Stimulated activated CD4-positive, alpha-beta T cell treated with anti-CD3 and anti-CD28 coated beads, Interleukin-2, amount 100 ng/mL, for 48 hours (primary cell): ENCODE measurements at regions not wholly inside any gene's neighbourhood (a gene's known extent, or its start where the extent isn't known, plus 50 kb on each side); places are given as distances from the start of the nearest gene placed in this dataset.

Experiments
- DNase-seq, 2 donors: peaks; one replicate each; pipeline ENCODE4 v3.0.0-alpha.2; 2020

- DNase-seq: no peak
These were observed 323.5 kb downstream of the VPS13C start for GRCh38 chr15:61736790-61737189.

DNA sequence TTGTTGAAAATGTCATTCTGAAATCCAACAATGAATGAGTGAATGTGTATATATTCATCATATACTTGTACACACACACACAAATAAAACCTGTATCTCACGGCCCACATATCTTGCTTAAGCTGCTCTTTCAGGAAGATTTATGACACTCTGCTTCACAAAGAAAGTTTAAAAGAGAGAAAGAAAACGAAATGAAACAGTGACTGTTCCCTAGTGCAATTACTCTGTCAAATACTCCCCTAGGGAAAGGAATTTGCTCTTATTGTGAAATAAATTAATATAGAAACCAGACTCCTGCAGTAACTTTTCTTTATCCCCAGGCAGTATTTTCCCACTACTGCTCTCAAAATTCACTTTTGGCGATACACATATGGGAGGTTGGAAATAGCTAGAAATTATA lies 329.1 kb downstream of the VPS13C start:
- DNase-seq: no peak

DNA sequence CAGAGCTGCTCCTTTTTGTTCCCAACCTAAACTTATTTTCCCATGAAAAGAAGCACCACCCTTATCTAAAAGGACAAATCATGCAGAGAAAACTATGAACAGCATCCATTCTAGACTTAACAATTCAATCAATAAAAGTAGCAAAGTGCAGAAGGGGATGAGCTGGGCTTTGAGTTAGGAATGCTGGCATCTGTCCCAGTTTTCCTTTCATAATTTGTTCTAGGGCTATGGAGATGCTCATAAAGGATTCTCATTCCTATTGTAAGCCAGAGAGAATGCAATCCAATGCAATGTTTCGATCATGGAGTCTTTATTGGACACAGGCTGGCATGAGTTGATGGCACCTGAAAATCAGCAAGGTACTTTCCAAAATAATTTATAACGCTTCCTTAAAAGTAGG lies 330.6 kb downstream of the VPS13C start:
- DNase-seq: no peak

- no peak for DNase-seq
These were observed 334.1 kb downstream of the VPS13C start for GRCh38 chr15:61726166-61726565.

GRCh38 chr15:61725251-61725650 lies 335.0 kb downstream of the VPS13C start:
- DNase-seq: no peak

- DNase-seq: no peak
These were observed 335.9 kb downstream of the VPS13C start for GRCh38 chr15:61724251-61724939.

DNA sequence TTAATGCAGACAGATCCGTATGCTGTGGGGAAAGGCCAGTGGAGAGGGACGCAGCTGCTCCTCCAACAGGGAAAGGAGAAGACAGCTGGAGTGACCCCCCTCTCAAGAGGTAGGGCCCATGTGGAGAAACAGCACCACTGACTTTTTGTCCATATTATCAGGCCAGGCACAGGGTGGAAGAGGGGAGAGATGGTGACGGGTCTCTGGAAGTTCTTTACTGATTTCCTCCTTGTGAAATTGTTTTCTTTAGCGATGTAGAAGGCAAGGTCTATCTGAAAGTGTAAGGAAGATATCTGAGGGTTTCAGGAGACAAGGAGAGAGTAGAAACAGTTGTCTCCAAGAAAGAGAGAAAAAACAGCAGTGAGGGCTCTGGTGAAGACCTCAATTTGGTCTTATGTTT lies 338.8 kb downstream of the VPS13C start:
- no peak for DNase-seq

DNA sequence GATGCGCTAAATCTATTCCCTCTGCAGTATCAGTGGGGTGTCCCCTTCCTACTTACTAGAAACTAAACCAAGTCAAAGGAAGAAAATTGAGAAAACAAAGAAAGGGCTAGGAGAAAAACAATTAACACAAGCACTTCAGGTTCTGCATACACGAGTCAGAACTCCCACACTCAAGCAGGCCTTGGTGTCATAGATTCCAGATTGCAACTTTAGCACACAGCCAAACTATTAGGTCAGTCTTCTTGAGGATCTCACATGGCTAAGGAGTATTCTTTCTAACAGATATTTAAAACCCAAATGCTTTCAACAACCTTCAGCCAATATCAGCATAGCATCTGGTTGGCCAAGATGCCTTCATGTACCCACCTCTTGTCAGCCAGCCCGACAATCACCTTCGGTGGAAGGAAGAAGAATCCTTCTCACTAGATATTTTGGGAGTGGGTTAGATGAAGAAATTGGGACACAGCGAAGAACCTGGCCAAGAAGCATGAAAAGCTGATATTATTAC lies 340.0 kb downstream of the VPS13C start:
- no peak for DNase-seq

DNA sequence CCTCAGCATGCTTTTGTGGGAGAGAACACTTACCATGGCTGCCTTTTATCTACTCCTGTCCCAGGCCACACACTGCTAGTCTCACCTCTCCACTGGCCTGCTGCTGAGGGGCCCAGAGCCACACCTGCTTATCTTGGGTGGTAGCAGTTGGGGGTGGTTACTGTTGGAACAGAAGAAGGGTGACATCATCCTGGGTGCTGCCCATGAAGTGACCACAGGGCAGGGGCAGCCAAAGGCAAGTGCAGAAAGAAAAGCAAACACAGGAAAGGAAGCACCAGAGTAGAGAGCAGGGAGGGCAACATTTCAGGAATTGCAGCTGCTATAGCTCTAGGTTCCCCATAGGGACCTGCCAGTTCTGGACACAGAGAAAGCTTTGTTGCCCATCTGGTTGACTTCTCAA lies 345.2 kb downstream of the VPS13C start:
- no peak for DNase-seq

DNA sequence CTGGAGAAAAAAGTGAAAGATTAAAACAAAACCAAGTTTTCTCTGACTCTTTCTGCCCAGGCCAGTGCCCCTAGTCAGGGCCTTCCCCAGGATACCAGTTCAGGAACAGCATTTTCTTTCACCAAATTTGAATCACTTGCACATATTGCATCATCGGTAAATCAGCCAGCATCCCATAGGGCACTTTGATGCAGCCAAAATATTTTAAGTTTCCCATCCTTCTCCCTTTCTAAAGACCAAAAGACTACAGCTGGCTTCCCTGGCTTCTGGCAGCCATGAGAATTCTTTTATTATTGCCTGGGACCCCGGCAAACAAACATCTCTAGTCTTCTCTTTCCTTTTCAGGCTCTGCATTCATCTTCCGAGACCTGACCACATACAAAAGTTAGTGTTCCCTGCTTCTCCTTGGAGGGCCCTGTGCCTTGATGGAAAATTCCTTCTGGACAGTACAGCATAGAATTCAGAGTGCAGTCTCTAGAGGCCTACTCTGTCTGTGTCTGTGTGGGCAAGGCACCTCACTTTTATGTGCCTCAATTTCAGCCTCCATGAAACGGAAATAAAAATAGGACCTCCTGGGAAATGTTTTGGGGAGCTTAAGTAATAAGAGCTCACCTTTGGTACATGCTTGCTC lies 348.0 kb downstream of the VPS13C start:
- DNase-seq: no peak

GRCh38 chr15:61702224-61703020 lies 357.8 kb downstream of the VPS13C start:
- no peak for DNase-seq

GRCh38 chr15:61701455-61701854 lies 358.8 kb downstream of the VPS13C start:
- DNase-seq: no peak

- DNase-seq: no peak
These were observed 359.4 kb downstream of the VPS13C start for GRCh38 chr15:61700803-61701202.

DNA sequence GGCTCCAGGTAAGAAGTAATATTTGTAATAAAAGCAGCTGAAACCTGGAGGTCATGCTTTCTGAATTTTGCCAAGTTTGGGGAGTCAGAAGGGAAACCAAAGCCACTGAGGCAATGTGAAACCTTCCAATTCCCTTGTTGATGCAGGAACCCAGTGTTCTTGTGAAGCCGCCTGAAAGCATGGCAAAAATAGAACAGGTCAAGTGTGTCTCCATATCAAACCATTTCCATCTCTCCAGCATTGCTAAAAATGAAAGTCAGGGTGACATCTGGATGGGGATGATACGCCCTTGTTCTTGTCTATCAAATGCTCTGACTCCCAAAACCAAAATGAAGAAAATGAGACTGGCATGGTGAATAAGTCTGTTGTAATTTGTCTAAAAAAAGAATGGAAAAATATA lies 362.5 kb downstream of the VPS13C start:
- no peak for DNase-seq

DNA sequence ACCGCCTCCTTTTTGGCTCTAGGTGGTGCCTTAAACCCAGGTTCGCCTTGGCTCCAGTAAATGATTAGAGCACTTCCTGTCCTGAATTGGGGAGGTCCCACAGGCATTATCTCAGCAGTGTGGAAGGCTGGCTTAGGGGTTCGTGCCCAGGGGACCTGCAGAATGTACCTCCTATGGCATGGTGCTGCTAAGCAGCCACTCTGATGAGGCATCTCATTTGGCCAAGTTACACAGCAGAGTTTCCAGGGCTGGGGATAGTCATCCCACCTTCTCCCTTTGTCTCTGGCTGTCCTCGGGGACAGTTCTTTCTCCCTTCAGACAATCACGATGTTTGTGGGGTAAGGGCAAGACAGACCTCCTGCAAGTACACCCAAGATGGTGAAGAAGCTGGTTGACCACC lies 371.2 kb downstream of the VPS13C start:
- DNase-seq: no peak

GRCh38 chr15:61687651-61688050 lies 372.6 kb downstream of the VPS13C start:
- DNase-seq: no peak

GRCh38 chr15:61687124-61687523 lies 373.1 kb downstream of the VPS13C start:
- DNase-seq: no peak

DNA sequence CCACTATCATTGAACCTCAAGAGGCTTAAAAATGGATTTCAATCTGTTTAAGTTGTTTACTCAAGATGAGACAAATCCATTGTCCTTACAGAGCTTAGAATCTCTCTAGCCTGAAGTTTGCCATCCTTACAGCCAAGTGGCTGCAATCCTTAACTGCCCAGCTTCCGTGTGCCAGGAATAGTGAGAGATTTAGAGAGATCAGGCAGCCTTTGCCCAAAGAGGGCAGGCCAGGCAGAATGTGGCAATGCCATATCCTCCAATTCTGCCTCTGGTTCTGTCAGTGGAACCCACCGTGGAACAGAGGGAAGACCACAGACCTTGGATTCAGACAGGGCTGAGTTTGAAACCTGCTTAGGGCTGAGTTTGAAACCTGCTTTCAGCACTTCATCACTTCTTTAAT lies 374.3 kb downstream of the VPS13C start:
- DNase-seq: no peak

DNA sequence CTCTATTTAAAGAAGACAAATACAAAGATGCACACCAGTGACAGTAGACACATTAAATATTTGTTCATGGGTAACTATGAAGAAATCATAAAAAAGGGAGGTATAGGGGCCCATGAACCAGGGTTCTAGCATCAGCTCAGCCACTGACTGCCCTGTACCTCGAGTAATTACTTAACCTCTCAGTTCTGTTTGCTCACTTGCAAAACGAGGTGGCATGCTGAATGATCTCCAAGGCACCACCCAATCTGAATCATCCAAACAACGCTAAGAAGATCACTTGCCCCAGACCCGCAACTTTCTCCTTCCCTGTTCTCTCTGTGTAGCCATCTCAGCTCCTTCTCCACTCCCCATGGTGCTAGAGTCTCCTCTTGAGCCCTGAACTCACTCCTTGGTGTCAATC lies 374.7 kb downstream of the VPS13C start:
- DNase-seq: no peak

DNA sequence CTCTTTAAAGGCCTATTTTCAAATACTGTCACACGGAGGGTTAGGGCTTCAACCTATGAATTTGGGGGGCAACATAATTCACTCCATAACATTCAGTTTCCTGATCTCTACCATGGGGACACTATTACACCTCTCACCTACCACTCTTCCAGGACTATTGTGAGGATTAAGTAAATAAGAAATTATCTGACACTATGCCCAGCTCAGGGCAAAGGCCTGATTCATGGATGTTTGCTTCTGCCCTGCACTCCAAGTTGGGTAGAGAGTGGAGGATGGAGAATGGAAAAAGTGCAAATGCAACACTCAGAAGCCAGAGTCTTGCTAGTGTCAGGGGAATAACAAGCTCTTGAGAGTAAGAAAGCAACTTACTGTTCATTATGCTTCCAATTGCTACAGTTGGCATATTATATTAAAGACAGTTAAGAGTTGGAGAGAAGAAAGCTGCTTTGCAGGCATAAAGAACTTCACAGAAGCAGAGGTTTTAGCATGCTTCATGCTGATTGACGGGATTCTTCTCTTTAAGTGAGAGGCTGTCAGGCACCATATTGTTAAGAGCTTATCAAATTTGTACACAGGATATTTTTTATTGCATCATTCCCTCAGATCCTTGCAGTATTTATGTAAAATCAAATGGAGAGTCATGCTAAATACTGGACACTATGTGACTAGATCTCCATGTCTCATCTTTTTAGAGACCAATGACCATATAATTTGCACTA lies 375.3 kb downstream of the VPS13C start:
- no peak for DNase-seq

GRCh38 chr15:61682891-61683735 lies 377.1 kb downstream of the VPS13C start:
- no peak for DNase-seq

- no peak for DNase-seq
These were observed 378.6 kb downstream of the VPS13C start for GRCh38 chr15:61681676-61682075.
